ENCODE measurements at regions not wholly inside any gene's neighbourhood (a gene's known extent, or its start where the extent isn't known, plus 50 kb on each side); places are given as distances from the start of the nearest gene placed in this dataset.

DNA sequence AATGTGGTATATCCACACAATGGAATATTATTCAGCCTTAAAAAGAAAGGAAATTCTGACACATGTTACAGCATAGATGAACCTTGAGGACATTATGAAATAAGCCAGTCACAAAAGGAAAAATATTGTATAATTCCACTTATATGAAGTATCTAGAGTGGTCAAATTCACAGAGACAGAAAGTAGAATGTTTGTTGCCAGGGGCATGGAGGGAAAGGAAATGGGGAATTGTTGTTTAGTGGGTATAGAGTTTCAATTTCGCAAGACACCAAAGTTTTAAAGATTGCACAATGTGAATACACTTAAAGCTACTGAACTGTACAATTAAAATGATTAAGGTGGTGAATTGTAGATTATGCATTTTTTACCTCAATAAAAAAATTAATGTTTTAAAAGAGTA lies 92.9 kb downstream of the TXNL1 start:
- no peak for DNase-seq

GRCh38 chr18:56542476-56542875 lies 95.9 kb downstream of the TXNL1 start:
- no peak for DNase-seq
- in situ Hi-C loops (cut with HindIII; ENCODE audit: low pct_ligation_motif_present, low pct_unique_long_range_greater_than_20kb, low sequenced_read_pairs) = no loop called here

More for the DNA sequence above, 92.9 kb downstream of the TXNL1 start:
- in situ Hi-C loops (cut with HindIII; ENCODE audit: low pct_ligation_motif_present, low pct_unique_long_range_greater_than_20kb, low sequenced_read_pairs) = no loop called here

- no peak for DNase-seq
- in situ Hi-C loops (cut with HindIII; ENCODE audit: low pct_ligation_motif_present, low pct_unique_long_range_greater_than_20kb, low sequenced_read_pairs) = no loop called here
Measured at GRCh38 chr18:56541793-56542192, 96.6 kb downstream of the TXNL1 start.

DNA sequence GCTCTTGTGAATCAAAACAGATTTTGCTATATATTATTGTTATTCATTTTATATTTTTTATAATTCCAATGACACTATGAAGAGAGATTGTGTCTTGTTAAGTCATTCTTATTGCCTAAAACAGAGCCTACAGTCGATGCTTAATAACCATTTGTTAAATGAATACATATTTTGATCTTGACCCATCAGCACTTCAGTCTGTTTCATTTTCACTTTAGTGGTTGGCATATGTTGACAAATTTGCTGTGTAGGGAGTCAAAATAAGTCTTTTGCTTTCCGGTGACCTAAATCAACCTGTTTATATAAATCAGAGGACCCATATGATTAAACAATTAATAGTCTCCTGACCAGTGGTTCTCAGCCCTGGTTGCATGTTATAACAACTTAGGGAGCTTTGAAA lies 97.1 kb downstream of the TXNL1 start:
- DNase-seq = no peak
- in situ Hi-C loops (cut with HindIII; ENCODE audit: low pct_ligation_motif_present, low pct_unique_long_range_greater_than_20kb, low sequenced_read_pairs) = no loop called here

GRCh38 chr18:56538746-56539145 lies 99.6 kb downstream of the TXNL1 start:
- in situ Hi-C loops (cut with HindIII; ENCODE audit: low pct_ligation_motif_present, low pct_unique_long_range_greater_than_20kb, low sequenced_read_pairs) = no loop called here
- no peak for DNase-seq

GRCh38 chr18:56532176-56532840 lies 106.1 kb downstream of the TXNL1 start:
- in situ Hi-C loops (cut with HindIII; ENCODE audit: low pct_ligation_motif_present, low pct_unique_long_range_greater_than_20kb, low sequenced_read_pairs) = no loop called here

GRCh38 chr18:56522816-56523215 lies 115.6 kb downstream of the TXNL1 start:
- in situ Hi-C loops (cut with HindIII; ENCODE audit: low pct_ligation_motif_present, low pct_unique_long_range_greater_than_20kb, low sequenced_read_pairs) = no loop called here
- no peak for DNase-seq

More at GRCh38 chr18:56532176-56532840, 106.1 kb downstream of the TXNL1 start:
- DNase-seq = no peak

- DNase-seq = no peak
- in situ Hi-C loops (cut with HindIII; ENCODE audit: low pct_ligation_motif_present, low pct_unique_long_range_greater_than_20kb, low sequenced_read_pairs) = no loop called here
Measured at GRCh38 chr18:56521263-56521662, 117.1 kb downstream of the TXNL1 start.

DNA sequence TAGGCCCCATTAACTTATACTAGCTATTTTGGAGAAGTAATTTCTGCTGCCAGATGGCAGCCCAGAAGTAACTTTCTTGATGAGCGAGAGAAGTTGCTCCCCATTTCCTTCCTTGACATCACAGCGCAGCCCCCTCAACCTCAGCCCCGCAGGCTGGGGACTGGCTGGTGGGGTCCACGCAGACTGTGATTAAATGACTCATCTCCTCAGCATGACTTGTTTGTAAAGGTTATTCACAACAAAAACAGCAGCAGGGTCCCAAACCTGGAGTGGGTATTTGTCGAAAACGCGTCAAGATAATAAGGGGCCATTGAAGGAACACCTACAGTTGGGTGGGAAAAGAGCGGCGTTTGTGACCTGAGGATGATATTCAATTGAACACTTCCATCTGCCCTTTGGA lies 120.6 kb downstream of the TXNL1 start:
- no peak for DNase-seq
- in situ Hi-C loops (cut with HindIII; ENCODE audit: low pct_ligation_motif_present, low pct_unique_long_range_greater_than_20kb, low sequenced_read_pairs) = no loop called here

GRCh38 chr18:56517196-56517595 lies 121.2 kb downstream of the TXNL1 start:
- in situ Hi-C loops (cut with HindIII; ENCODE audit: low pct_ligation_motif_present, low pct_unique_long_range_greater_than_20kb, low sequenced_read_pairs) = no loop called here
- no peak for DNase-seq

- in situ Hi-C loops (cut with HindIII; ENCODE audit: low pct_ligation_motif_present, low pct_unique_long_range_greater_than_20kb, low sequenced_read_pairs) = no loop called here
- no peak for DNase-seq
Measured at GRCh38 chr18:56516789-56517188, 121.6 kb downstream of the TXNL1 start.

- in situ Hi-C loops (cut with HindIII; ENCODE audit: low pct_ligation_motif_present, low pct_unique_long_range_greater_than_20kb, low sequenced_read_pairs) = no loop called here
- DNase-seq = no peak
Measured at GRCh38 chr18:56515522-56515921, 122.9 kb downstream of the TXNL1 start.

- in situ Hi-C loops (cut with HindIII; ENCODE audit: low pct_ligation_motif_present, low pct_unique_long_range_greater_than_20kb, low sequenced_read_pairs) = no loop called here
- no peak for DNase-seq
Measured at GRCh38 chr18:56511996-56512395, 126.4 kb downstream of the TXNL1 start.

- no peak for DNase-seq
- in situ Hi-C loops (cut with HindIII; ENCODE audit: low pct_ligation_motif_present, low pct_unique_long_range_greater_than_20kb, low sequenced_read_pairs) = no loop called here
Measured at GRCh38 chr18:56510108-56510507, 128.3 kb downstream of the TXNL1 start.

DNA sequence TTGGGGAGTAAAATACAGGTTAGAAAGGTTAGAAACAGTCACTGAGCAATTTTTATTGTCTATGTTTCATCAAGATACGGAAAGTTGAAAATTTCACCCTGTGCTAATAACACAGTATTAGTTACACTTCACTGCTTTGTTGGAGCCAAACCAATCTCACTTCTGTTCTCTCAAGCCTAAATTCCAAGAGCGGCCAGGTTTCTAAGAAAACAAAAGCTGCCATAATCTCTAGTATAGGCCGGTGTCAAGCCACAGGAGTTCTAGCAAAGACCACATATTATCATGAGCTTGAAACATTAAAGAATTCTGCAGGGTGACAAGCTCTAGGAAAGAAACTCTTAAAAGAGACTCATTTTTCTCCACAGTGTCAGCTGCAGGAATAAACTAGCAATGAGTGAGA lies 128.7 kb downstream of the TXNL1 start:
- no peak for DNase-seq
- in situ Hi-C loops (cut with HindIII; ENCODE audit: low pct_ligation_motif_present, low pct_unique_long_range_greater_than_20kb, low sequenced_read_pairs) = no loop called here

DNA sequence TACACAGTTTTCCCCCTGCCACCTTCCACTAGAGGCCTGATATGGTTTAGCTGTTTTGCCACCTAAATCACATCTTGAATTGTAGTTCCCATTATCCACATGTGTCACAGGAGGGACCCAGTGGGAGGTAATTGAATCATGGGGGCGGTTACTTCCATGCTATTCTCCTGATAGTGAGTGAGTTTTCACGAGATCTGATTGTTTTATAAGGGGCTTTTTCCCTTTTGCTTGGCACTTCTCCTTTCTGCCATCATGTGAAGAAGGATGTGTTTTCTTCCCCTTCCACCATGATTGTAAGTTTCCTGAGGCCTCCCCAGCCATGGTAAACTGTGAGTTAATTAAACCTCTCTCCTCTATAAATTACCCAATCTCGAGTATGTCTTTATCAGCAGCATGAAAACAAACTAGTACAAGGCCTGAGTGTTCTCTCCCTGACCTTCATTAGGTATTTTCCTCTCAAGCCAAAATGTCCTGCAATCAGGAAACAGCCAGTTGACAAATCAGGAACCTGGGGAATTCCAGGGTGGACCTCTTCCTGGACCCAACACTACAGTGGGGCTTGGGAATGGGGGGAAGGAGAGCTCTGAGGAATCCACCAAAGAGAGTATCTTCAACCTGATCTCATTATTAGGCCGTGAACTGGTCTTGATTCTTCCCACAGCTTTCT lies 129.9 kb downstream of the TXNL1 start:
- DNase-seq = no peak
- in situ Hi-C loops (cut with HindIII; ENCODE audit: low pct_ligation_motif_present, low pct_unique_long_range_greater_than_20kb, low sequenced_read_pairs) = no loop called here

DNA sequence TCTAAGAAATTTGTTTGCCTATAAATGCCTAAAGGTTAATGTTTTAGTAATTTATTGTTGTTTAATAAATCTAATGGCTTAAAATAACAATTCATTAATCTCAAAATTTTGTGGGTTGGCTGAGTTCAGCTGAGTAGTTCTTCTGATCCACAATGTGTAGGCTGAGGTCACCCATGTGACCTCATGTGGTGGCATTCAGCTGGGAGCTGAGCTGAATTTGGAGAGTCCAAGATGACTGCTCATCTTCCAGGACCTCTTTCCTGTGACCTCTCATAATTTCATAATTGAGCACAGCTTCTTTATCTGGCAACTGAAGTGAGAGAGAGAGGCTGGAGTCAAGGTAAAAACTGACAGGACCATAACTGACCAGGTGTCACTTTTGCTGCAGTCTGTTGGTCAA lies 132.4 kb downstream of the TXNL1 start:
- no peak for DNase-seq
- in situ Hi-C loops (cut with HindIII; ENCODE audit: low pct_ligation_motif_present, low pct_unique_long_range_greater_than_20kb, low sequenced_read_pairs) = no loop called here

DNA sequence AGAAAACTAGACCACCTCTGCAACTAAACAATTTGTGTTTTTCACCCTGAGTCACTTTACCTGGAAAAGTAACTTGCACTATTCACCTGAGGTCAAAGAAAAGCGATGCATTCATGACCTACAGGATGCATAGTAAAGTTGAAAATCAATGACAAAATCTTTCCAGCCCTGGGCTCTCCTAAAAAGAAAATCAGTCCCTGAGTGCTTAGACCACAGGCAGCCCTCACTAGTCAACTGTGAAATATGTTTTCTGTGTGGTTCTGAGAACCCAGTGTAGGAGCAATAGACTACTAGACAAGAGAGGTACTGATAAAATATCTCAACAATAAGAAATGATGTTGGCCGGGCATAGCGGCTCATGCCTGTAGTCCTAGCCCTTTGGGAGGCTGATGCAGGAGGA lies 133.1 kb downstream of the TXNL1 start:
- in situ Hi-C loops (cut with HindIII; ENCODE audit: low pct_ligation_motif_present, low pct_unique_long_range_greater_than_20kb, low sequenced_read_pairs) = no loop called here
- DNase-seq = no peak

GRCh38 chr18:56501896-56502295 lies 136.5 kb downstream of the TXNL1 start:
- DNase-seq = no peak
- in situ Hi-C loops (cut with HindIII; ENCODE audit: low pct_ligation_motif_present, low pct_unique_long_range_greater_than_20kb, low sequenced_read_pairs) = no loop called here

DNA sequence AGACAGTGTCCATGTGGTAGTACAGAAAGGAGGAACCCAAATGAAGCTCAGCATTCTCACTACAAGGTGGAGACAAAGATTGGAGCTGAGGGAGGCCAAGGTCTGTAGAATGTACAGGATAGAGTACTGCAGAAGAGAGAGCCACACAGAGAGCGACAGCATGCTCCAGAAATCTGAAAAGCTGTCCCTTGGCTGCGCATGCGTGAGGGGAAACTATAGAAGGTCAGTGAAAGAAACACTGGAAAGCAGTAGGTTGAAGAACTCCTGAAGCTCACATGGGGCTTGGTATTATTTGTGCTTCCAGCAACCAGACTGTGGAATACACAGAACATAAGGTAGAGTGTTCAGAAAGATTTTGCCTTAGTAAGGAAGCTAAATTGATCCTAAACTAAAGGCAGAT lies 142.5 kb downstream of the TXNL1 start:
- no peak for DNase-seq
- in situ Hi-C loops (cut with HindIII; ENCODE audit: low pct_ligation_motif_present, low pct_unique_long_range_greater_than_20kb, low sequenced_read_pairs) = no loop called here
